GM23248 (cell line): ENCODE measurements at regions not wholly inside any gene's neighbourhood (a gene's known extent, or its start where the extent isn't known, plus 50 kb on each side); places are given as distances from the start of the nearest gene placed in this dataset.

ENCODE experiments used
- EZH2 ChIP-seq: fragments of 200-600 bp; sonication (generic); IDR thresholded peaks from 2 replicates; pipeline ENCODE4 v1.6.1; 2018; ENCODE audit warnings: antibody characterized with exemption, mild to moderate bottlenecking; ENCODE audit not compliant: insufficient read depth, poor library complexity, severe bottlenecking
- EZH2phosphoT487 ChIP-seq: fragments of 200-600 bp; sonication (generic); IDR thresholded peaks from 2 replicates; pipeline ENCODE4 v1.6.1; 2018; ENCODE audit warnings: antibody characterized with exemption, moderate library complexity, mild to moderate bottlenecking, low read depth; ENCODE audit not compliant: insufficient read depth

GRCh38 chr6:150466196-150466595 lies 97.4 kb downstream of the IYD start:
- no peak for TF ChIP-seq EZH2phosphoT487
- no peak for TF ChIP-seq EZH2
